ENCODE measurements at regions not wholly inside any gene's neighbourhood (a gene's known extent, or its start where the extent isn't known, plus 50 kb on each side); places are given as distances from the start of the nearest gene placed in this dataset.

- ATAC-seq (ENCODE audit: low FRiP score in 2 of 2) (no peak), DNase-seq (no peak)
- TF ChIP-seq POLR2A (IDR thresholded peaks at IDR 0.05) (no peak), CTCF (IDR thresholded peaks at IDR 0.05) (no peak), POLR2AphosphoS5 (IDR thresholded peaks at IDR 0.05) (no peak), EP300 (IDR thresholded peaks at IDR 0.05) (no peak)
- H3K9me3 ChIP-seq: no peaks in the 10 kb centered on the region
- no peaks in the 10 kb centered on the region for H3K4me1 ChIP-seq
- H3K36me3 ChIP-seq: no peaks in the 10 kb centered on the region
- H3K27ac ChIP-seq: no peak overlapping the region
- 50 to 66% methylated on average over 1 of the region's 1 CpG for WGBS, 2 donors
- H3K4me3 ChIP-seq: no peak overlapping the region
- no peaks in the 10 kb centered on the region for H3K27me3 ChIP-seq
Observed at GRCh38 chr14:85401384-85401783, 128.6 kb upstream of the FLRT2 start.

- ATAC-seq (ENCODE audit: low FRiP score in 2 of 2): no peak
- no peak for DNase-seq
- H3K4me3 ChIP-seq: no peak overlapping the region
- H3K36me3 ChIP-seq: no peaks in the 10 kb centered on the region
- TF ChIP-seq POLR2AphosphoS5 (IDR thresholded peaks at IDR 0.05): no peak
- TF ChIP-seq EP300 (IDR thresholded peaks at IDR 0.05): no peak
- TF ChIP-seq CTCF (IDR thresholded peaks at IDR 0.05): no peak
- no peak for TF ChIP-seq POLR2A (IDR thresholded peaks at IDR 0.05)
- H3K9me3 ChIP-seq: no peaks in the 10 kb centered on the region
- no peaks in the 10 kb centered on the region for H3K27me3 ChIP-seq
- H3K27ac ChIP-seq: no peak overlapping the region
- H3K4me1 ChIP-seq: no peaks in the 10 kb centered on the region
- WGBS, 2 donors: 55% methylated on average over 7 of the region's 7 CpGs
Observed at GRCh38 chr14:85402569-85403162, 127.3 kb upstream of the FLRT2 start.

- ATAC-seq (ENCODE audit: low FRiP score in 2 of 2) (no peak), DNase-seq (no peak)
- no peak for TF ChIP-seq CTCF (IDR thresholded peaks at IDR 0.05)
- no peak for TF ChIP-seq POLR2AphosphoS5 (IDR thresholded peaks at IDR 0.05)
- TF ChIP-seq EP300 (IDR thresholded peaks at IDR 0.05): no peak
- no peak for TF ChIP-seq POLR2A (IDR thresholded peaks at IDR 0.05)
- Histone ChIP-seq H3K4me3 (no peak overlapping the region), H3K4me1 (no peaks in the 10 kb centered on the region), H3K9me3 (no peaks in the 10 kb centered on the region), H3K27me3 (no peaks in the 10 kb centered on the region), H3K27ac (no peak overlapping the region), H3K36me3 (no peaks in the 10 kb centered on the region)
- 47 to 56% methylated on average over 3 of the region's 3 CpGs for WGBS, 2 donors
Observed at GRCh38 chr14:85409481-85410210, 120.3 kb upstream of the FLRT2 start.

- Histone ChIP-seq H3K27ac (no peak overlapping the region), H3K4me3 (no peak overlapping the region), H3K36me3 (no peaks in the 10 kb centered on the region), H3K27me3 (no peaks in the 10 kb centered on the region), H3K4me1 (peaks cover 0 to 5% (median 1%) of the 10 kb centered on the region in 4 donors), H3K9me3 (no peaks in the 10 kb centered on the region)
- TF ChIP-seq EP300 (IDR thresholded peaks at IDR 0.05): no peak
- TF ChIP-seq POLR2A (IDR thresholded peaks at IDR 0.05): no peak
- no peak for TF ChIP-seq CTCF (IDR thresholded peaks at IDR 0.05)
- TF ChIP-seq POLR2AphosphoS5 (IDR thresholded peaks at IDR 0.05): no peak
- DNase-seq: no peak
- ATAC-seq (ENCODE audit: low FRiP score in 2 of 2): no peak
- WGBS, 2 donors: 97 to 100% methylated on average over 1 of the region's 1 CpG
Observed at GRCh38 chr14:85412756-85413155, 117.2 kb upstream of the FLRT2 start.

Data from upper lobe of left lung (tissue), 6 donors.